Sigmoid colon (tissue), 4 donors: ENCODE measurements at regions not wholly inside any gene's neighbourhood (a gene's known extent, or its start where the extent isn't known, plus 50 kb on each side); places are given as distances from the start of the nearest gene placed in this dataset.

ENCODE experiments used
- CTCF ChIP-seq, 4 experiments: fragments of 450-650 bp in 3 of 4; fragments of 200-600 bp in 1 of 4; IDR thresholded peaks; one replicate each; pipeline ENCODE4 v1.5.1; 2016 to 2019; ENCODE audit warnings: antibody characterized with exemption in 4 of 4, mild to moderate bottlenecking in 3 of 4, moderate library complexity in 2 of 4
- EP300 ChIP-seq, 4 donors: sonication (generic); formaldehyde crosslinking; IDR thresholded peaks; one replicate each; pipeline ENCODE4 v1.6.1; 2017; ENCODE audit warnings: antibody characterized with exemption in 4 of 4
- POLR2A ChIP-seq, 2 donors: fragments of 450-650 bp; IDR thresholded peaks; one replicate each; pipeline ENCODE4 v1.6.1; 2016; ENCODE audit warnings: antibody characterized with exemption in 2 of 2, mild to moderate bottlenecking in 2 of 2, moderate library complexity in 2 of 2
- POLR2AphosphoS5 ChIP-seq, 4 donors: sonication (generic); formaldehyde crosslinking; IDR thresholded peaks; one replicate each; pipeline ENCODE4 v1.6.1; 2017; ENCODE audit warnings: antibody characterized with exemption in 4 of 4

- no peak for TF ChIP-seq CTCF (IDR thresholded peaks at IDR 0.05)
- TF ChIP-seq POLR2A (IDR thresholded peaks at IDR 0.05): no peak
- TF ChIP-seq POLR2AphosphoS5 (IDR thresholded peaks at IDR 0.05): no peak
- no peak for TF ChIP-seq EP300 (IDR thresholded peaks at IDR 0.05)
These were observed 1002.6 kb downstream of the GALC start for GRCh38 chr14:86990396-86990795.
